GM12873 (cell line): ENCODE measurements at regions not wholly inside any gene's neighbourhood (a gene's known extent, or its start where the extent isn't known, plus 50 kb on each side); places are given as distances from the start of the nearest gene placed in this dataset.
A peak's percentile ranks its signal among the peaks of the same experiment; 100 is the strongest.

ENCODE experiments used
- TF ChIP-seq, protein P1 (sequence below): IDR thresholded peaks from 2 replicates; pipeline ENCODE4 v1.5.1; 2012; ENCODE audit warnings: low read depth, mild to moderate bottlenecking, moderate library complexity, low read length, control low read depth; ENCODE audit not compliant: insufficient read depth; ENCODE audit errors: missing control alignments

DNA sequence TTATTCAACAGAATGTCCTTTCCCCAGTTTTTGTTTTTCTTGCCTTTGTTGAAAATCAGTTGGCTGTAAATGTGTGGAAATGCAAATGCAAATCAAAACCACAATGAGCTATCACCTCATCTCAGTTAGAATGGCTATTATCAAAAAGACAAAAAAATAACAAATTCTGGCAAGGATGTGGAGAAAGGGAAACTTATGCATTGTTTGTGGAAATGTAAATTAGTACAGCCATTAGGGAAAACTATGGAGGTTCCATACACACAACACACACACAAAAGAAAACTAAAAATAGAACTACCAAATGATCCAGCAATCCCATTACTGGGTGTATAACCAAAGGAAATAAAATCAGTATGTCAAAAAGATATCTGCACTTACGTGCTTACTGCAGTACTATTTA lies 518.8 kb upstream of the ATXN7L3B start:
- TF ChIP-seq, protein P1, sequence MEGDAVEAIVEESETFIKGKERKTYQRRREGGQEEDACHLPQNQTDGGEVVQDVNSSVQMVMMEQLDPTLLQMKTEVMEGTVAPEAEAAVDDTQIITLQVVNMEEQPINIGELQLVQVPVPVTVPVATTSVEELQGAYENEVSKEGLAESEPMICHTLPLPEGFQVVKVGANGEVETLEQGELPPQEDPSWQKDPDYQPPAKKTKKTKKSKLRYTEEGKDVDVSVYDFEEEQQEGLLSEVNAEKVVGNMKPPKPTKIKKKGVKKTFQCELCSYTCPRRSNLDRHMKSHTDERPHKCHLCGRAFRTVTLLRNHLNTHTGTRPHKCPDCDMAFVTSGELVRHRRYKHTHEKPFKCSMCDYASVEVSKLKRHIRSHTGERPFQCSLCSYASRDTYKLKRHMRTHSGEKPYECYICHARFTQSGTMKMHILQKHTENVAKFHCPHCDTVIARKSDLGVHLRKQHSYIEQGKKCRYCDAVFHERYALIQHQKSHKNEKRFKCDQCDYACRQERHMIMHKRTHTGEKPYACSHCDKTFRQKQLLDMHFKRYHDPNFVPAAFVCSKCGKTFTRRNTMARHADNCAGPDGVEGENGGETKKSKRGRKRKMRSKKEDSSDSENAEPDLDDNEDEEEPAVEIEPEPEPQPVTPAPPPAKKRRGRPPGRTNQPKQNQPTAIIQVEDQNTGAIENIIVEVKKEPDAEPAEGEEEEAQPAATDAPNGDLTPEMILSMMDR = no peak

DNA sequence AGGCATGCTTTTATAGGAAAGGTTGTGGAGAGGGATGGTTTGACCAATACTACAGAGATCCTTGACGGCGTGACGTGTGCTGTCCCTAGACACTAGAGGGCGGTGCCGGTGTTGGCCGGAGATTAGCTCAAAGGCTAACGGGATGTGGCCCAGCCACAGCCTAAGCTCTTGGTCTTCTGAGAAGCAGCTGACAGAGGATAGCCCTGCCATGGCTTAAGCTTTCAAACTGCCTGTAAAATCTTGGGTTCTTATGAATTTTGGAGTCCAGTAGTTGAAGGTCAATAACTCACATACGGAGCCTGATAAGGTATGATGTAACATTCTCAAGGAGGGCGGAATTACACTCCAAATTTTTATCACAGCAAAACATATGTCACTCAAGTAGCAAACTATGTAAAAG lies 515.7 kb upstream of the ATXN7L3B start:
- TF ChIP-seq, protein P1 = peak; percentile 84

DNA sequence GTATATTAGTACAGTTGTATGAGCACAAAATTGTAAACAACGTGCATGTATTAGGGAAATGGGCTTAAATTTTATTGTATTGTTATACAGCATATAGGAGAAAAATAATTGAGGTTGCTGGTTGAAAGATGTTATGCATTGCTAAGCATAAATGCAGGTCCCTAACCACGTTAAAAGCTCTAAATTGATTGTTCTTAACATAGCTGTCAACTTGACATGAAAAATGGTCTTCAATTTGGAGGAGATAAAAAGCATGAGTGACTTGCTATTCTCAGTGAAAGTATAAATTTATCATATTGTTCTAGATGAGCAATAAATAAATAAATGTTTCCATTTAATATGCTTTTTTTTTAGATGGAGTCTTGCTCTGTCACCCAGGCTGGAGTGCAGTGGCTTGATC lies 506.6 kb upstream of the ATXN7L3B start:
- TF ChIP-seq, protein P1 = no peak

DNA sequence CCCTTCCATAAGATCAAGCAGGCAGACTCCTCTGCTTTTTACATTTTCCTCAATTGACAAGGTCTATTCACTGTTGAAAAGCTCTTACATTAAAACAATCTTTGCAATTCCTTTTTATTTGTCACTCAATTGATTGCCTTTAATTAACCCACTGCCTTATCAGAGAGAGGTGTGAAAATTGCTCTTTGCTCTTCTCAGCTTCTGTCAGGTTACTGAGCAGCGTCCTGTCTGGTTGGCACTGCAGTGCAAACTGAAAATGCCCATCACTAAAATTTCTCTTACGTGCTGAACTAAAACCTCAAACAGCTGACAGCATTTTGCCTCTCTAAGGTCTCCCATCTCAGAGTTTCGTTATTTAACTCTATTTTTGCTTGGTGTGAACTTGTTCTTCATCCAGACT lies 504.1 kb upstream of the ATXN7L3B start:
- TF ChIP-seq, protein P1 = no peak

DNA sequence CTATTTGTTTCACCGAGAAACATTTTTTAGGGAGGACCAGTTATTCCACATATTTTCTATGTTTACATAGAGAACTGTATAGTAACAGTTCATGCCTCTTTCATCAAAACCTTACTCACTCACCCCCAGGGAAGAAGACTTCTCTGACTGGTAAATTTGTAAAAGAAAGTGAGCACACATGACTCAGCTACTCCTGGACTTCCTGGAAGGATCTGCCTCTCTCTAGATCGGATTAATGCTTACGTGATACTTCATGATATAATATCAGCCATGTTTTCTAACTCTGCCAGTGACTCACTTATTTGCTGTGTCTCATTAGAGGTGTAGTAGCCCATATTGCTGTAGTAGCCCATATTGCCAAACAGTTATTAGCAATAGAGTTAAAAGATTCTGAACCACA lies 494.3 kb upstream of the ATXN7L3B start:
- TF ChIP-seq, protein P1 = no peak

DNA sequence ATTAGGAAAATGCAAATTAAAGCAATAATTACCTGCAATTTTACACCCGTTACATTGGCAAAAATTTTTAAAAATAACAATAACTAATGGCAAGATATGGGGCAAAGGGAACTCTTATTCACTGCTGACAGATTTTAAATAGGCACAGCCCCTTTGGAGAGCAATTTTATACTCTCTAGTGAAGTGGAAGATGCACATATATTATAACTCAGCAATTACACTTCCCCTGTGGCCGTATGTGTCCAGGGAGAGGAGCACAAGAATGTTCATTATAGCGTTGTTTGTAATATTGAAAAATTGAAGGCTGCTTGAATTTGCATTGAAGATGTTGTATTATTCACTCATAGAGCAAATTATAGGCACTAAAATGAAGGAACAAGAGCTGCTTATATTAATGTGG lies 488.3 kb upstream of the ATXN7L3B start:
- TF ChIP-seq, protein P1 = no peak

DNA sequence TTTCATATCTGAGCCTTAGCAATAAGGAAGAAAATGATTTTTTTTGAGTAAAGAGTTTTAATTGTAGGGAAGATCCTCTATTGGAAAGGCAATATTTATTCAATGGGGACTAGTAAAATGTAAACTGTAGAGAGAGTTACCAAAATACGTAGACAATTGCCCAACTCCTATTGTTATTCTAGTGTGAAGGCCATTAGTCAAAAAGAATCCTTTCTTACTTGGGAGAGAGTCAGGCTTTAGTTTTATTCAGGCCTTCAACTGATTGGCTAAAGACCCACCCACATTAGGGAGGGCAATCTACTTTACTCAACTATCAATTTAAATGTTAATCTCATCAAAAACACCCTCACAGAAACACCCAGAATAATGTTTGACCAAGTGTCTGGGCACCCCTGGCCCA lies 485.8 kb upstream of the ATXN7L3B start:
- TF ChIP-seq, protein P1 = no peak
